ENCODE measurements at regions not wholly inside any gene's neighbourhood (a gene's known extent, or its start where the extent isn't known, plus 50 kb on each side); places are given as distances from the start of the nearest gene placed in this dataset.

DNA sequence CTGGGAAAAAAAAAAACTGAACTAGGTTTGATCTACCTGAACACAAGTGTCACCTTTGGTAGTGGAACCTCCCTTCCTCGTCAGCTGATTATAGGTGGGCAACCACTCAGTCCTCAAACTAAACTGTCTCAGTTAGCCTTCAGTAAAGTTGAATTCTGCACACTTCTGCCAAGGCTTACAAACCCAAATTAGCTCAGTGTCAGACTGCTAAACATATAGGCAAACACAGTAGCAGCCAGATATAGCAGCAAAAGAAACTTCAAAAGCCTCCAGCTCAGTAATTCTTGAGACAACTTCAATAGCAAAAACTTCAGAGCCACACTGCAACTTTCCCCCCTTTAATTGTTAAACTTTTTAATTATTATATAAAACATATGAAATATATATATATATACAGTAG, 956.9 kb downstream of the XPNPEP1 start:
- Histone ChIP-seq H3K9me3 (ENCODE audit: low read length) (no peaks in the 10 kb centered on the region), H2AFZ (ENCODE audit: low read length) (no peak overlapping the region), H3K79me2 (ENCODE audit: insufficient read depth, low read length) (no peaks in the 10 kb centered on the region), H3K36me3 (ENCODE audit: insufficient read depth, low read length) (no peaks in the 10 kb centered on the region), H3K4me2 (ENCODE audit: low read length) (no peak overlapping the region), H3F3A (ENCODE audit: insufficient read depth, low read length) (no peaks in the 10 kb centered on the region), H3K4me1 (ENCODE audit: insufficient read depth, low read length, severe bottlenecking) (no peaks in the 10 kb centered on the region), H3K27ac (ENCODE audit: low read depth, low read length, poor library complexity, severe bottlenecking) (no peak overlapping the region), H3K4me3 (ENCODE audit: low read depth, low read length, poor library complexity, severe bottlenecking) (no peak overlapping the region), H3K9me2 (ENCODE audit: low read depth, low read length) (no peaks in the 10 kb centered on the region), H3K9ac (ENCODE audit: low read length) (no peak overlapping the region), H3K27me3 (ENCODE audit: insufficient read depth, low read length) (no peaks in the 10 kb centered on the region), H4K20me1 (ENCODE audit: insufficient read depth, low read length) (no peaks in the 10 kb centered on the region)
- no peak for TF ChIP-seq EZH2 (IDR thresholded peaks at IDR 0.05; ENCODE audit: borderline replicate concordance, low read length)

DNA sequence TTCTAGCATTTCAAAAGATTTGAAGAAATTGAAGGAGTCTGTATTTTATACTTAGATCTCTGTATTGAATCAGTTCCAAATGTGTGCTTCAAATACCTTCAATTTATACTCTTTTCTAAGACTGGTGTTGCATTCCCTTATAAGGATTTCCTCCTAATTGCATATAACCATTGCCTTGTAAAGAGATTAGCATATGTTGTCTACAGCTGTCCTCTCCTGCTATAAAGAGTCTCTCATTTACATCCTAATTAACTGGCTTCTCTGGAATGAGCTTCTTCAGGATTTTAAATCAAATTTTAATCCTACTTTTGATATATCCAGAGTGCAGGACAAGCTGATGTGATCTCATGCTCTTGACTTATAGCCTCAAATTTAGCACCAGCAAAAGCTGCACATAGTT, 957.3 kb downstream of the XPNPEP1 start:
- Histone ChIP-seq H3K9me3 (ENCODE audit: low read length) (no peaks in the 10 kb centered on the region), H3K4me2 (ENCODE audit: low read length) (no peak overlapping the region), H3K36me3 (ENCODE audit: insufficient read depth, low read length) (no peaks in the 10 kb centered on the region), H3K27me3 (ENCODE audit: insufficient read depth, low read length) (no peaks in the 10 kb centered on the region), H3F3A (ENCODE audit: insufficient read depth, low read length) (no peaks in the 10 kb centered on the region), H3K27ac (ENCODE audit: low read depth, low read length, poor library complexity, severe bottlenecking) (no peak overlapping the region), H3K9me2 (ENCODE audit: low read depth, low read length) (no peaks in the 10 kb centered on the region), H2AFZ (ENCODE audit: low read length) (no peak overlapping the region), H4K20me1 (ENCODE audit: insufficient read depth, low read length) (no peaks in the 10 kb centered on the region), H3K4me3 (ENCODE audit: low read depth, low read length, poor library complexity, severe bottlenecking) (no peak overlapping the region), H3K9ac (ENCODE audit: low read length) (no peak overlapping the region), H3K79me2 (ENCODE audit: insufficient read depth, low read length) (no peaks in the 10 kb centered on the region), H3K4me1 (ENCODE audit: insufficient read depth, low read length, severe bottlenecking) (no peaks in the 10 kb centered on the region)
- TF ChIP-seq EZH2 (IDR thresholded peaks at IDR 0.05; ENCODE audit: borderline replicate concordance, low read length), result no peak
- TF ChIP-seq, protein P1, sequence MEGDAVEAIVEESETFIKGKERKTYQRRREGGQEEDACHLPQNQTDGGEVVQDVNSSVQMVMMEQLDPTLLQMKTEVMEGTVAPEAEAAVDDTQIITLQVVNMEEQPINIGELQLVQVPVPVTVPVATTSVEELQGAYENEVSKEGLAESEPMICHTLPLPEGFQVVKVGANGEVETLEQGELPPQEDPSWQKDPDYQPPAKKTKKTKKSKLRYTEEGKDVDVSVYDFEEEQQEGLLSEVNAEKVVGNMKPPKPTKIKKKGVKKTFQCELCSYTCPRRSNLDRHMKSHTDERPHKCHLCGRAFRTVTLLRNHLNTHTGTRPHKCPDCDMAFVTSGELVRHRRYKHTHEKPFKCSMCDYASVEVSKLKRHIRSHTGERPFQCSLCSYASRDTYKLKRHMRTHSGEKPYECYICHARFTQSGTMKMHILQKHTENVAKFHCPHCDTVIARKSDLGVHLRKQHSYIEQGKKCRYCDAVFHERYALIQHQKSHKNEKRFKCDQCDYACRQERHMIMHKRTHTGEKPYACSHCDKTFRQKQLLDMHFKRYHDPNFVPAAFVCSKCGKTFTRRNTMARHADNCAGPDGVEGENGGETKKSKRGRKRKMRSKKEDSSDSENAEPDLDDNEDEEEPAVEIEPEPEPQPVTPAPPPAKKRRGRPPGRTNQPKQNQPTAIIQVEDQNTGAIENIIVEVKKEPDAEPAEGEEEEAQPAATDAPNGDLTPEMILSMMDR (IDR thresholded peaks at IDR 0.05; ENCODE audit: low read length), result no peak

DNA sequence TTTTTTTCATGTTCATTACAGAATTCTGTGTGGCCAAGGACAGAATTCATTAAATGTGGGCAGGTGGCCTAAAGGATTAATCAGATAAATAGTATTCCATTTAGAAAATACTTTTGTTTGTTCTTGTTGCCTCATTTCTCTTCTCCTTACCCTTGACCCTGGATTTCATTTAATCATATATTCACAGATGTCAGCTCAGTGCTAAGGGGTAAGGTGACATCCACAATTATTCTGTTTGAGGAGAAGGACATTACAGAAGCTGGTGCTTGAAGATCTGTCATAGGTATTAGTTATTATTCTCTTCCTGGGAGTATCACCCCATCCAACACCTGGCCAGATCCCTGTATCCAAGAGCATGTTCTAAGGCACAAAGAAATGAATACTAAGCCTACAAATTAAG, 961.1 kb downstream of the XPNPEP1 start:
- no peak overlapping the region for H2AFZ ChIP-seq (ENCODE audit: low read length)
- no peak for TF ChIP-seq EZH2 (IDR thresholded peaks at IDR 0.05; ENCODE audit: borderline replicate concordance, low read length)
- TF ChIP-seq, protein P1 (IDR thresholded peaks at IDR 0.05; ENCODE audit: low read length), result no peak
- no peaks in the 10 kb centered on the region for H3F3A ChIP-seq (ENCODE audit: insufficient read depth, low read length)
- no peaks in the 10 kb centered on the region for H3K9me3 ChIP-seq (ENCODE audit: low read length)
- H3K9me2 ChIP-seq (ENCODE audit: low read depth, low read length), result no peaks in the 10 kb centered on the region
- H3K9ac ChIP-seq (ENCODE audit: low read length), result no peak overlapping the region
- H4K20me1 ChIP-seq (ENCODE audit: insufficient read depth, low read length), result no peaks in the 10 kb centered on the region
- no peak overlapping the region for H3K27ac ChIP-seq (ENCODE audit: low read depth, low read length, poor library complexity, severe bottlenecking)
- no peak overlapping the region for H3K4me3 ChIP-seq (ENCODE audit: low read depth, low read length, poor library complexity, severe bottlenecking)
- no peaks in the 10 kb centered on the region for H3K79me2 ChIP-seq (ENCODE audit: insufficient read depth, low read length)
- no peaks in the 10 kb centered on the region for H3K36me3 ChIP-seq (ENCODE audit: insufficient read depth, low read length)
- no peak overlapping the region for H3K4me2 ChIP-seq (ENCODE audit: low read length)
- H3K4me1 ChIP-seq (ENCODE audit: insufficient read depth, low read length, severe bottlenecking), result no peaks in the 10 kb centered on the region
- no peaks in the 10 kb centered on the region for H3K27me3 ChIP-seq (ENCODE audit: insufficient read depth, low read length)

DNA sequence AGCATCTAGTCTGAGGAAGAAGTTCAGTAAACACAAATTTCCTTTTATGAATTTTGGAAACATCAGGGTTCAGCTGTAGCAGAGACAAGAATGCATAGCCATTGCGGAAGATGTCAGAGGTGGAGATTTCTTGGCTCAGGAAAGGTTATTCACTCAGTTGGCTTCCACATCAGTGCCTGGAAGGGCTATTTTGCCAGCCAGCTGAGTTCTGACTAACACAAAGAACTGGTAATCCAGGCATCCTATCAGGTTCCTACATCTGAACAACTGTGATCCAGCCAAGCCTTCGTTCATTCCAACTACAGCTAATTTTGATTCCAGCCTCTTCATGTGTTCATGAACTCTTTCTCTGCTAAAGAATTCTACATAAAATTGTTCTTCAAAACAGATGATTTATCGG, 965.6 kb downstream of the XPNPEP1 start:
- no peak overlapping the region for H3K9ac ChIP-seq (ENCODE audit: low read length)
- H4K20me1 ChIP-seq (ENCODE audit: insufficient read depth, low read length), result no peaks in the 10 kb centered on the region
- no peak overlapping the region for H3K4me2 ChIP-seq (ENCODE audit: low read length)
- no peak overlapping the region for H3K27ac ChIP-seq (ENCODE audit: low read depth, low read length, poor library complexity, severe bottlenecking)
- H3K27me3 ChIP-seq (ENCODE audit: insufficient read depth, low read length), result no peaks in the 10 kb centered on the region
- no peaks in the 10 kb centered on the region for H3K9me2 ChIP-seq (ENCODE audit: low read depth, low read length)
- no peaks in the 10 kb centered on the region for H3K36me3 ChIP-seq (ENCODE audit: insufficient read depth, low read length)
- no peak overlapping the region for H2AFZ ChIP-seq (ENCODE audit: low read length)
- TF ChIP-seq, protein P1 (IDR thresholded peaks at IDR 0.05; ENCODE audit: low read length), result no peak
- no peak for TF ChIP-seq EZH2 (IDR thresholded peaks at IDR 0.05; ENCODE audit: borderline replicate concordance, low read length)
- H3K4me1 ChIP-seq (ENCODE audit: insufficient read depth, low read length, severe bottlenecking), result no peaks in the 10 kb centered on the region
- H3K4me3 ChIP-seq (ENCODE audit: low read depth, low read length, poor library complexity, severe bottlenecking), result no peak overlapping the region
- H3F3A ChIP-seq (ENCODE audit: insufficient read depth, low read length), result no peaks in the 10 kb centered on the region
- no peaks in the 10 kb centered on the region for H3K9me3 ChIP-seq (ENCODE audit: low read length)
- H3K79me2 ChIP-seq (ENCODE audit: insufficient read depth, low read length), result no peaks in the 10 kb centered on the region

Data from OCI-LY1 (cell line).